ENCODE measurements at regions not wholly inside any gene's neighbourhood (a gene's known extent, or its start where the extent isn't known, plus 50 kb on each side); places are given as distances from the start of the nearest gene placed in this dataset.

GRCh38 chr3:30193625-30194044 lies 412.8 kb upstream of the TGFBR2 start:
- H3K36me3 Mint-ChIP-seq (ENCODE audit: insufficient read depth): no peaks in the 10 kb centered on the region
- H3K4me3 Mint-ChIP-seq: no peak overlapping the region
- no peaks in the 10 kb centered on the region for H3K9me3 Mint-ChIP-seq
- no peaks in the 10 kb centered on the region for H3K27me3 Mint-ChIP-seq (ENCODE audit: low read depth)
- DNase-seq: no peak
- no peaks in the 10 kb centered on the region for H3K4me1 Mint-ChIP-seq (ENCODE audit: low read depth)
- ATAC-seq: no peak

- ATAC-seq (no peak), DNase-seq (no peak)
- H3K9me3 Mint-ChIP-seq: no peaks in the 10 kb centered on the region
- H3K27me3 Mint-ChIP-seq (ENCODE audit: low read depth): no peaks in the 10 kb centered on the region
- no peak overlapping the region for H3K4me3 Mint-ChIP-seq
- no peaks in the 10 kb centered on the region for H3K36me3 Mint-ChIP-seq (ENCODE audit: insufficient read depth)
- no peaks in the 10 kb centered on the region for H3K4me1 Mint-ChIP-seq (ENCODE audit: low read depth)
These were observed 411.0 kb upstream of the TGFBR2 start for GRCh38 chr3:30195352-30195751.

- DNase-seq: no peak
- no peaks in the 10 kb centered on the region for H3K36me3 Mint-ChIP-seq (ENCODE audit: insufficient read depth)
- ATAC-seq: no peak
- no peaks in the 10 kb centered on the region for H3K9me3 Mint-ChIP-seq
- H3K27me3 Mint-ChIP-seq (ENCODE audit: low read depth): no peaks in the 10 kb centered on the region
- no peaks in the 10 kb centered on the region for H3K4me1 Mint-ChIP-seq (ENCODE audit: low read depth)
- H3K4me3 Mint-ChIP-seq: no peak overlapping the region
These were observed 408.2 kb upstream of the TGFBR2 start for GRCh38 chr3:30198162-30198561.

DNA sequence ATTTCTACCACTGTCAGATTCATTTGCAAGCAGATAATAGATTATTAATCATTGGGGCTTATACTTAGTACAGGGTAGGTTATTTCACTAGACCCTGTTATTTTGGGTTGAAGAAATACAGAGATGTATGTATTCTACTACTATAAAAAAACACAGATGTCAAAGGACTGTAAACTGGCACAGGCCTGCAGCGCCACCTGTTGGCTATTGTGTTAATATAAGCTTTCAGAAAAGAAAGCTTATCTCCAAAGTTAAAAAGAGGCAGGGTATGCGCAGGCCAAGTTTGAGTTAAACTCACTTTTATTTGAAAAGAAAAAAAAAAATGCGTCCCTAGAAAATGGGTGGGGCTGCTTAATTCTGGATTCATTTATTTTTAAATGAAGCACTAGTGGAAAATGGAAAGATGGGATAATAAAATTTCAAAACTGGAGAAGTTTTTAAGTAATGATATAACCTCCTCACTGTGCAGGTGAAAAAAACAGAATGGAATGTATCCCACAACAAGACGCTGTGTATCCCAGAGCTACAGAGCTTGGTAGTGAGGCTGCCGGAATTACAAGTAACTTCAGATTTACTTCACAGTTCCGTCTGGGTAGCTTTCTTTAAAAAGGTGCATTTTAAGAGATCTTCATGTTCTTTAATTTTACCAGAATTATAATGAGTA lies 407.2 kb upstream of the TGFBR2 start:
- H3K27me3 Mint-ChIP-seq (ENCODE audit: low read depth): no peaks in the 10 kb centered on the region
- DNase-seq: peak; percentile 70
- no peaks in the 10 kb centered on the region for H3K9me3 Mint-ChIP-seq
- no peaks in the 10 kb centered on the region for H3K4me1 Mint-ChIP-seq (ENCODE audit: low read depth)
- H3K4me3 Mint-ChIP-seq: no peak overlapping the region
- ATAC-seq: no peak
- no peaks in the 10 kb centered on the region for H3K36me3 Mint-ChIP-seq (ENCODE audit: insufficient read depth)

GRCh38 chr3:30199855-30200254 lies 406.5 kb upstream of the TGFBR2 start:
- ATAC-seq (no peak), DNase-seq (no peak)
- Mint-ChIP-seq H3K4me3 (no peak overlapping the region), H3K4me1 (ENCODE audit: low read depth) (no peaks in the 10 kb centered on the region), H3K36me3 (ENCODE audit: insufficient read depth) (no peaks in the 10 kb centered on the region), H3K27me3 (ENCODE audit: low read depth) (no peaks in the 10 kb centered on the region), H3K9me3 (no peaks in the 10 kb centered on the region)

DNA sequence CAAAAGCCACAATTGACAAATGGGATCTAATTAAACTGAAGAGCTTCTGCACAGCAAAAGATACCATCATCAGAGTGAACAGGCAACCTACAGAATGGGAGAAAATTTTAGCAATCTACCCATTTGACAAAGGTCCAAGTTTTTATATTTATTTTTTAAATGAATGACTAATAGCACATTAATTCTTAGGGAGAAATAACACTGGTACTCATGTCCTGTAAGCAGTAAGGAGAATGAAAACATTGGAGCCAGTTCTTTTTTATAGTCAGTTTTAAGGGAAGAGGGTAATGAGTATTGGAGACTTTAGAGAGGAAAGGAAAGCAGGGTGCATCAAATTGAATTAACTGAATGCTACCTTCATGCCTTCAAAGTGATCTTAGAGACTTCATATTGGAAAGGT lies 404.7 kb upstream of the TGFBR2 start:
- Mint-ChIP-seq H3K4me3 (no peak overlapping the region), H3K4me1 (ENCODE audit: low read depth) (peaks cover 7% of the 10 kb centered on the region)
- no peak for ATAC-seq

GRCh38 chr3:30203301-30203700 lies 403.1 kb upstream of the TGFBR2 start:
- Mint-ChIP-seq H3K9me3 (no peaks in the 10 kb centered on the region), H3K36me3 (ENCODE audit: insufficient read depth) (no peaks in the 10 kb centered on the region), H3K4me3 (no peak overlapping the region), H3K27me3 (ENCODE audit: low read depth) (no peaks in the 10 kb centered on the region), H3K4me1 (ENCODE audit: low read depth) (peaks cover 10% of the 10 kb centered on the region)
- no peak for DNase-seq
- no peak for ATAC-seq

More for the DNA sequence above, 404.7 kb upstream of the TGFBR2 start:
- Mint-ChIP-seq H3K27me3 (ENCODE audit: low read depth) (no peaks in the 10 kb centered on the region), H3K9me3 (no peaks in the 10 kb centered on the region), H3K36me3 (ENCODE audit: insufficient read depth) (no peaks in the 10 kb centered on the region)
- DNase-seq: no peak

DNA sequence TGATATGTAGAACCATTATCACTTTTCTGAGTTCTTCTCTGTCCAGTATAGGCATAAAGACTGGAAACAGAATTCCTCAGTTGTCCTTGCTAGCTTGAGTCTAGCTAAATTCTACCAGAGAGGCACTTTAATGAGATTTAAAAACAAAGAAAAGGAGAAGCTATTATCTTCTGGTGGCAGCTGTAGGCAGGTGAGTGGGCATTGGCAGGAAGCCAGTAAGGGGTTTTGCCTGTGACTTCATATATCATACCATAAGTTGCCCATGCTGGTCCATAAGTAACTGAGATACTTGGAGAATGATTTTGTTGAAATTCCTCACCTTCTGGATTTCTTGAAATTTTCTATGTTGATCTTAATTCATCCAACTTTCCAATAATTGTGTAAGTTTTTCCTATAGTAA lies 402.3 kb upstream of the TGFBR2 start:
- H3K36me3 Mint-ChIP-seq (ENCODE audit: insufficient read depth): no peaks in the 10 kb centered on the region
- H3K9me3 Mint-ChIP-seq: no peaks in the 10 kb centered on the region
- ATAC-seq (no peak), DNase-seq (no peak)
- no peak overlapping the region for H3K4me3 Mint-ChIP-seq
- H3K27me3 Mint-ChIP-seq (ENCODE audit: low read depth): no peaks in the 10 kb centered on the region
- H3K4me1 Mint-ChIP-seq (ENCODE audit: low read depth): peaks cover 10% of the 10 kb centered on the region

- Mint-ChIP-seq H3K9me3 (no peaks in the 10 kb centered on the region), H3K27me3 (ENCODE audit: low read depth) (no peaks in the 10 kb centered on the region), H3K36me3 (ENCODE audit: insufficient read depth) (no peaks in the 10 kb centered on the region), H3K4me3 (no peak overlapping the region), H3K4me1 (ENCODE audit: low read depth) (peaks cover 11% of the 10 kb centered on the region)
- no peak for ATAC-seq
- DNase-seq: no peak
These were observed 400.4 kb upstream of the TGFBR2 start for GRCh38 chr3:30206051-30206450.

DNA sequence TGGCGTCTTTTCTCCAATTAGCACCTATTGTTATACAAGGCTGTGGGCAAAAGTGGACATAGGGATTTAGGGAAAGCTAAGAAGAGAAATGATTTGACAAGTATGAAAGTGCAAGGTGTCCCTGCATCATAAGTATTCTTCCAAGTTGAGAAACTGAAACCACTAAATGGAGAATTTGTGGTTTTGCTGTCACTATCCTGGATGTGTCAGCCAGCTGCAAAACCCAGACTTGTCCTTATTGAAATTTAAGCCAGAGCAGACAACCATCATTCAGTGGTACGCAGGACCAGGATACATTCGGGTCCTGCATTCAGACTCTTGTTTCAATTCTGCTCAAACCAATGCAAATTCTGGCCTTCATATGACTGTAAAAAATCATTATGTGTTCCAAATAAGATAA lies 384.8 kb upstream of the TGFBR2 start:
- Mint-ChIP-seq H3K4me3 (no peak overlapping the region), H3K9me3 (peaks cover 6% of the 10 kb centered on the region), H3K4me1 (ENCODE audit: low read depth) (peaks cover 3% of the 10 kb centered on the region), H3K27me3 (ENCODE audit: low read depth) (no peaks in the 10 kb centered on the region), H3K36me3 (ENCODE audit: insufficient read depth) (peaks cover 5% of the 10 kb centered on the region)
- ATAC-seq (peak in 1 of 2 donors; percentile 54), DNase-seq (no peak)

DNA sequence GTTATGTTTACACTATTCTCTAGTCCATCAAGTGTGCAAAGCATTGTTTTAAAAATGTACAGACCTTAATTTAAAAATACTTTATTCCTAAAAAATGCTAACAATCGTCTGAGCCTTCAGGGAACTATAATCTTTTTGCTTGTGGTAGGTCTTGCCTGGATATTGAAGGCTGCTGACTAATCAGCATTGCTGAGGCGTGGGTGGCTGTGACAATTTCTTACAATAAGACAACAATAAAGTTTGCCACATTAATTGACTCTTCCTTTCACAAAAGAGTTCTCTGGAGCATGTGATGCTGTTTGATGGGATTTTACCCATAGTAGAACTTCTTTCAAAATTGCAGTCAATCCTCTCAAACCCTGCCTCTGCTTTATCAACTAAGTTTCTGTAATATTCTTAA lies 384.0 kb upstream of the TGFBR2 start:
- peaks cover 6% of the 10 kb centered on the region for H3K4me1 Mint-ChIP-seq (ENCODE audit: low read depth)
- ATAC-seq (no peak), DNase-seq (no peak)
- H3K27me3 Mint-ChIP-seq (ENCODE audit: low read depth): no peaks in the 10 kb centered on the region
- peaks cover 3% of the 10 kb centered on the region for H3K36me3 Mint-ChIP-seq (ENCODE audit: insufficient read depth)
- peaks cover 4% of the 10 kb centered on the region for H3K9me3 Mint-ChIP-seq
- no peak overlapping the region for H3K4me3 Mint-ChIP-seq

DNA sequence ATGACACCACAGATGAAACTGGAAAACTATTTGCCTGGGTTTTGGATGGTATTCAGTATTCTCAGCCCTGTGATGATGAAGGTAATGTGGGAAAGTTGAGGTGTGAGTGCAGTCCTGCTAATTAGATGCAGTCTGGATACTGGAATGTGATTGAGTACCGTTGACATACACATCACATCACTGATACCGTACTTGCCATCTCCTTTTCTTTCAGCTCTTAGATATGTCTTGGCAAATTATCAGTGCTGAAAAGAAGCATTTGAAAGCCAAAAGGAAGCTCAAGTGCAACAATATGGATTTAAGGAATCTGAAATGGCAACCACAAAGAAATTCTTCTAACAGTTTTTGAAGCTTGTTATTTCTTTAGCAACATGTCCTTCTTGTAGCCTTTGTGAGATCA lies 381.4 kb upstream of the TGFBR2 start:
- DNase-seq: no peak

DNA sequence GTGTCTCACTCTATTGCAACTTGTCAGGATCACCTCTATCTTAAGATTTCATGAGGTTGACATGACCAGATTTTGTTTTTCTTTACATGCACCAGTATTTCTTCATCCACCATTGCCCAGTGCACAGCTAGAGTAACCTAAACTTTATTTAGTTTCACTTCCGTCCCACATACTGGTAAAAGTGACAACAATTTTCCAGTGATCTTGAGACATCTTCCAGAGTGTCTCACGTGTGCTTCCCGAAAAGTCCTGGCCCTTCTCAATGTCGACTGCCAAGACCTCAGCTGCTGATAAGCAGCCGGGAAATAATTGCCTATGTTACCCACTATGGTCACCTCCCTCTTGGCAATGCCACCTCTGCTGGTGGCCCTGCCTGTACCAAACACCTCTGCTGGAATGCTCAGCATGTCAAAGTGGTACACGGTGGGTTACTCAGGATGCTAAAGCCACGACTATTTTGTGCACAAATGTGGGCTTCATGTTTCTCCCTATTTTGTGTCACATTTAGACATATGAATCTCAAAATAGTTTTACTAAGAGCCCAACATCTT lies 379.7 kb upstream of the TGFBR2 start:
- peaks cover 14% of the 10 kb centered on the region for H3K4me1 Mint-ChIP-seq (ENCODE audit: low read depth)

More for the DNA sequence above, 381.4 kb upstream of the TGFBR2 start:
- H3K27me3 Mint-ChIP-seq (ENCODE audit: low read depth): no peaks in the 10 kb centered on the region
- ATAC-seq: no peak
- no peaks in the 10 kb centered on the region for H3K36me3 Mint-ChIP-seq (ENCODE audit: insufficient read depth)
- H3K4me1 Mint-ChIP-seq (ENCODE audit: low read depth): peaks cover 14% of the 10 kb centered on the region
- no peak overlapping the region for H3K4me3 Mint-ChIP-seq
- no peaks in the 10 kb centered on the region for H3K9me3 Mint-ChIP-seq

DNA sequence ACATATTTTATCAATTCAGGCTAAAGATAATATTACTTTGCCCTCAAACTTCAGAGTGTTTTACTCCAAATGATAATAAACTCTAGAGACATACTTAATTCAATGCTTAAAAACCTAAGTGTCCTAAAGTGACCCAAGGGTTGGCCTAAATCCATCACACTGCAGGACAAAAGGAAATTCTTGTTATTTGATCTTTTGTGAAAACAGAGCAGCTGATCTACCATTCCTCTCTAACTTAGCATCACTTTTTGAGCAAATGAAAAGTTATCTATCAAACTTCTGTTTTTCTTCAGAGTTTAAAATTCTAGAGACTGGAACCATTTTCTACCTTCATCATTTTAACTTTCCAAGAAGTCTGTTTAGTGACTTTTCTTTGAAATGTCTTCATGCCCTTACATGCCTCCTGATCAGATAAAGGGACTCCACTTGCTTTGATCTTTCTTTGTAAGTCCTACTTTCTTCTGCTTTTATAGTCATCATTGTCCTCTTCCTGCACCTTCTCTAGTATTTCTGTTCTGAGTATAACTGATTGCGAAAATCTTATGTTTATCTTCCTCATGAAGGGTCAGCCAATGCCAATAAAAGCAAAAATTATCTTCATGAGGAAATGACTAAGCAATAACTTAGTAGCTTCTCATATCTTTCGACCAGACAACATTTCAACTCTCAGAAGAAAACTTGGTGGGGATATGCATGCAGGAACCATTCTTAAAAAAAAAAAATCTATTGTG lies 378.7 kb upstream of the TGFBR2 start:
- no peak overlapping the region for H3K4me3 Mint-ChIP-seq

More for the DNA sequence above, 379.7 kb upstream of the TGFBR2 start:
- H3K27me3 Mint-ChIP-seq (ENCODE audit: low read depth): no peaks in the 10 kb centered on the region
- H3K4me3 Mint-ChIP-seq: no peak overlapping the region
- no peak for ATAC-seq
- no peaks in the 10 kb centered on the region for H3K9me3 Mint-ChIP-seq
- DNase-seq: no peak
- H3K36me3 Mint-ChIP-seq (ENCODE audit: insufficient read depth): no peaks in the 10 kb centered on the region

DNA sequence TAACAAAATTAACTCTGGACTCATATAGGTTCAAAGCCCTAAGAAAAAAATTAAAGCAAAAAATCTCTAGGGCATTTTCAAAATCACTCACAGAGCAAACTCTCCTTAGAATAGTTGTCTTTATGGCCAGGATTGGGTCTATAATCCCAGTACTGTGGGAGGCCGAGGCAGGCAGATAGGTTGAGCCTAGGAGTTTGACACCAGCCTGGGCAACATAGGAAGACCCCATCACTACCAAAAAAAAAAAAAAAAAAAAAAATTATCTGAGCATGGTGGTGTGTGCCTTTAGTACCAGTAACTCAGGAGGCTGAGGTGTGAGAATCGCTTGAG lies 378.1 kb upstream of the TGFBR2 start:
- no peaks in the 10 kb centered on the region for H3K36me3 Mint-ChIP-seq (ENCODE audit: insufficient read depth)
- H3K4me1 Mint-ChIP-seq (ENCODE audit: low read depth): peaks cover 11% of the 10 kb centered on the region
- H3K9me3 Mint-ChIP-seq: no peaks in the 10 kb centered on the region
- ATAC-seq (no peak), DNase-seq (no peak)
- H3K27me3 Mint-ChIP-seq (ENCODE audit: low read depth): no peaks in the 10 kb centered on the region
- H3K4me3 Mint-ChIP-seq: no peak overlapping the region

More for the DNA sequence above, 378.7 kb upstream of the TGFBR2 start:
- DNase-seq (no peak), ATAC-seq (no peak)
- no peaks in the 10 kb centered on the region for H3K27me3 Mint-ChIP-seq (ENCODE audit: low read depth)
- peaks cover 13% of the 10 kb centered on the region for H3K4me1 Mint-ChIP-seq (ENCODE audit: low read depth)
- no peaks in the 10 kb centered on the region for H3K36me3 Mint-ChIP-seq (ENCODE audit: insufficient read depth)
- H3K9me3 Mint-ChIP-seq: no peaks in the 10 kb centered on the region

Measured in activated T-cell treated with anti-CD3 and anti-CD28 coated beads, Interleukin-2, amount 50 U/mL, for 4 hours (primary cell).